Skin of body (tissue), 1 donor: ENCODE measurements at regions not wholly inside any gene's neighbourhood (a gene's known extent, or its start where the extent isn't known, plus 50 kb on each side); places are given as distances from the start of the nearest gene placed in this dataset.

Source experiments
- DNase-seq: peaks from one replicate; lab custom pipeline; 2025; lab: John Stamatoyannopoulos, UW

DNA sequence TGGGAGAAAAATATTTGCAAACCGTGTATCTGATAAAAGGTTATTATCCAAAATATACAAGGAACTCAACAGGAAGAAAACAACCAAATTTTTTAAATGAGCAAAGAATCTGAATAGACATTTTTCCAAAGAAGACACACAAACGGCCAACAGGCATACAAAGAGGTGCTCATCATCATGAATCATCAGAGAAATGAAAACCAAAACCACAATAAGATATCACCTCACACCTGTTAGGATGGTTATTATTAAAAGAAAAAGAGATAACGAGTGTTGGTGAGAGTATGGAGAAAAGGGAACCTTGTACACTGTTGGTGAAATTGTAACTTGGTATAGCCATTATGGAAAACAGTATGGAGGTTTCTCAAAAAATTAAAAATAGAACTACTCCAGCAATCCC is 463.3 kb downstream of the IRS1 start:
- no peak for DNase-seq

DNA sequence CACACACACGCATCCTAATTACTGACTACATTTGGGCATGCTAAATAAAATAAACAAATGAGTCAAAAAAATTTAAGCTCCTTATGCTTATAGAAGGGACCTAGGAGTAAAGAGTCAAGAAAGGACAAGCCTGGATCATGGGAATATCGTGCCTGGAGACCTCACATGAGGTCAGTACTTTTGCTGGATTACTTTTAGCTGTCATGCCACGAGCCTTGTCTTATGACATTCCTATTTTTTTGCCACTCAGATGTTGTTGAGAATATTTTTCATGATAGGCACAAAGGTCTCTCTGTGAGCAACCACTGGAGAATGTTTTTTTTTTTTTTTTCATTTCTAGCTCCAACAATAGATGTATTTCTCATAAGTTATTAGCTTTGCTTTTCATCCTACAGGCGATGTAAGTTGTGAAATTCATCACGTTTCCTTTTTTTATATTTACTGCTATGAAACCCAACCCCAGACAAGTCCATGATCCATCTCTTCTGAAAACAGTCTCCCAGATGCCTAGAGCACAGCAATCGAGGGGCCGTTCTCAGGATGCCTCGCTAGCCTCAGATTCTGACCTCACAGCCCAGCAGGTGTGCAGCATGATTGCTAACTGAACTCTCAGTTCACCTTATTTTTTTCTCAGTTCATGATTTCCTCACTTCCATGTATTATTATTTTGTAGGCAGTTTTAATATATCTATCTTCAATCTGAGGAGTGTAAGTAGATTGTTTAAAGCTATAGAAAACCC is 464.5 kb downstream of the IRS1 start:
- DNase-seq, result no peak

GRCh38 chr2:226333388-226333787 is 466.2 kb downstream of the IRS1 start:
- DNase-seq, result no peak

GRCh38 chr2:226330206-226330605 is 469.4 kb downstream of the IRS1 start:
- no peak for DNase-seq

- DNase-seq, result no peak
Observed at GRCh38 chr2:226329180-226329579, 470.4 kb downstream of the IRS1 start.

DNA sequence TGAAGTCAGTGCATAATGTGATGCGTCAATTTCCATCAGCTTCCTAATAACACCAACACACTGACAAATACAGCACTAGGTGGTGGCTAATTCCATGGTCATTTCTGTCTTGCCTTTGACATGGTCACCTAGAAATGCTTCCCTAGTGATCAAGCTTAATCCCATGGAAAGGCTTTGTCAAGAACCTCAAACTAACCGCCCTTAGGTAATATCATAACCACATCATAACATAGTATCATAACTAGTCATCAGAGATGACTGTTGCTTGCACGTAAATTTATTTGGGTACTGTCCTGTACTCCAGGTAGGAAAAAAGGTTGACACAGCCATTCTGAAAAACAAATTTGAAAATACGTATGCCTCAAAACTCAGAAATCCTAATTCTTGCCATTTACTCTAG is 471.8 kb downstream of the IRS1 start:
- DNase-seq, result no peak

DNA sequence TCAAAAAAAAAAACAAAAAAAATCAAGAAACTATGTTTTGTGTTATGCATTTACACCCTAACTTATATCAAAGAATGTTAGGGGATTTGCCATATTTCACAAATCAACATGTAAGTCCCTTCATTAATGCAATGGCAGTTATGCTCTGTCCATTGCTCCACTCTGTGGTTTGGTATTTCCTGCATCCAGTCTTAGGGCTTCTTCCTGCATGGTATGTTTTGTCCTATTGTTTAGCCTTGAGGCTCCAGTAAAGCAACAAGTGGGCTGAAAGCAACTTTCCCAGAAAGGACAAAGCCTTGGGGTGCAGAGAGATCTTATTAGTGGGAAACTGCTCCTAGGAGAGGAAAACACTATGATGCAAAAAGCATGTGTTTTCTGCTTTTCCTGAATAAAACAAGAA is 474.1 kb downstream of the IRS1 start:
- DNase-seq, result no peak

DNA sequence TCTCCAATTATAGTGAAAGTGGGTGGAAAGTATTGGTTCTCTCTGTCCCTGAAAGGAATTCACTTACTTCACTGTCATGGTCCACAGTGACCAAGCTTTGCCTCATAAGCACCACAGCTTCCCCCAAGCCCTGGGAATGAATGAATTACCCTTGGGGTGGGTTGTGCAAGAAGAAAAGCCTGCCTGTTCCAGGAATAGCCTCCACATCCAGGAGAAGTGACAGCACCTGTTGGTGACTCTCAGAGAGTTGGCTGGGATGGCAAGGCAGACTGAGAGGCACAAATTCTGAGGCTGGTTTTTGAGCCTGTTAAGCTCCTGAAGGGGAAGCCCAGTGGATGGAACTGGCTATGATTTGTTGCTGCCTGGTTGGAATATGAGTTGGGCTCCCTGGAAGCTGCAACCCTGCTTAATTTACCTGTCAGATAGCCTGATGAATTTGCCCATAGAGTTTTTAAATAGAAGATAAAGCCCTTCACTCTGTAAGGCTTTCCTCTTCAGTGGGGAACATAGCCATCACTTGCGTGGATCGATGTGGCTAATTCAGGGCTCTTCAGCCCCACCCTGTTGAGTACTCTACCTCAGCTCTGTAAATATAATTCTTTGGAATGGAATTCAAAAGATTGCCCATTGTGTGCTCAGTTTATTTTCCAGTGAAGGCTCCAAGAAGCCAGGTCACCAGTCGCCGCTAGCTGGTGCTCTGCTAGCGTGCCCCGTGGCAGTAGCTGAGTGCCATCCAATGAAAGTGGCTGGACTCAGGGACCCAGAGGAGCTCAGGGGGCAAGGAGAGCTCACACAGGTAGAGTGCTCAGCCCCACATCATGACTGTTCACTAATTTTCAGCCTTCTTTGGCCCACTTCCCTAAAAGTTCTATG is 479.3 kb downstream of the IRS1 start:
- DNase-seq, result no peak

- DNase-seq, result no peak
Observed at GRCh38 chr2:226317970-226318369, 481.6 kb downstream of the IRS1 start.

DNA sequence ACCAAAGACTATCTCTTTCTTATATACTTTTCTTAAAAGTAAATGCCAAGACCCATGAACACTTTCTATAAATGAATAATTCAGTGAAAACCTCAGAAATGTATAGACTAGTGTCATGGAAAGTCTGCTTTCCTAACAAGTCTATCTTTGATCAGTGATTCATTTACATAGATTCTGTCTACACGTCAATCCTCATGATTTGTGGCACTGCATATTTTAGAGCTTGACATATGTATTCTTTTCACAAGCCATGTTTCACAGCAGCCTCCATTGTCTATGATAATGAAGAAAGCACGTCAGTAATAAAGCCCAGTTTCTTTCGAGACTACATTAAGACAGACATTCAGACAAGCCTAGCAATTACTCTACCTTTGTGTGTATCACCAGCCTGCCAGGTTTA is 486.6 kb downstream of the IRS1 start:
- no peak for DNase-seq

GRCh38 chr2:226312155-226312554 is 487.5 kb downstream of the IRS1 start:
- DNase-seq, result no peak

- DNase-seq, result peak; percentile 63
Observed at GRCh38 chr2:226310146-226310545, 489.5 kb downstream of the IRS1 start.

GRCh38 chr2:226308986-226309385 is 490.6 kb downstream of the IRS1 start:
- peak; percentile 91 for DNase-seq

DNA sequence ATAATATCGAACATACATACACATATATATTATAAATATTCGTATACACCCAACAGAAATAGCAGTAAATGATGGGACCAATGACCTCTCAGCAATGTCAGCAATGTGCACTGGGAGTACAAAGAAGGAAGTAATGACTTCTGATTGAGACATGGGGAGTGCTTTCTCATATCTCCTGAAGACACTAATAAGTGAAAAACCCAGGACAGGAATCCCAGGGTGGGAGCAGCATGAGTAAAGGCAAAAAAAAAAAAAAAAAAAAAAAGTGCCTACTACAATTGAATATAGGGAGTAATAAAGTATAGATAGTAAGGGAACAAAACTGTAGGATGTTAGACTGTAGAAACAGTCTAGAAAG is 491.3 kb downstream of the IRS1 start:
- no peak for DNase-seq

- DNase-seq, result no peak
Observed at GRCh38 chr2:226307487-226308322, 491.9 kb downstream of the IRS1 start.

DNA sequence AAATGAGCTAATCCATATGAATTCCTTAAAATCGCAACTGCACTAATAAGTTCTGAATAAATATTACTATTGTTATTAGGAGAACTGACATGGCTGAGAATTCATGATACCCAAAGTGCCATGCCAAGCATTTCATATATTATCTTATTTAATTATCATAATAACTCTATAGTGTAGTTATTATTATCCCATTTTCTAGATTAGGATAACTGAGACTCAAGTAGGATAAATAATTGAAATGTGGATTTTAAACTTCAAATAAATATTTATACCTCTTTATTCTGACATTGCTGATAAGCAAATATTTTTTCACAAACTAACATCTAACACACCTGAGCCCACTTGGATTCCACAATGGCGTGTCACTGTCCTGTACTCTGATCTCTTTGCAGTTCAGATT is 492.7 kb downstream of the IRS1 start:
- no peak for DNase-seq

DNA sequence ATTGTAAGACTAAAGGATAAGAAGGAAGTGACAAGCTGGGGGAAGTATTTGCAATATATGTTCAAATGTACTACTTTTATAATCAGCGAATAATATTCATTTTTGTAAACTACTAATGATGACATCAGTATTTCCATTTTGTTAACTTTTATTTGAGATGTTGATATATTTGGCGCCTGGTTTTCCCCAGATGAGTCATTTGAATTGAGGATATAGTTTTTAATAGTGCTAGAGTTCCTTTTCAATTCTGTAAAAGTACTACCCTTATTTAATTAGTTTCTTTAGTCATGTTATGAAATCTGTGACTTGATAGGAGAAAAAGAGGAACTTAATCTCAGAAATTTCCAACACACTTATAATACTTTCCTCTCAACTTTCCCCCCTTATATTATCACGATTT is 495.3 kb downstream of the IRS1 start:
- DNase-seq, result no peak

- no peak for DNase-seq
Observed at GRCh38 chr2:226303707-226304106, 495.9 kb downstream of the IRS1 start.

GRCh38 chr2:226300196-226300886 is 499.3 kb downstream of the IRS1 start:
- DNase-seq, result no peak

GRCh38 chr2:226299771-226300170 is 499.8 kb downstream of the IRS1 start:
- DNase-seq, result no peak

DNA sequence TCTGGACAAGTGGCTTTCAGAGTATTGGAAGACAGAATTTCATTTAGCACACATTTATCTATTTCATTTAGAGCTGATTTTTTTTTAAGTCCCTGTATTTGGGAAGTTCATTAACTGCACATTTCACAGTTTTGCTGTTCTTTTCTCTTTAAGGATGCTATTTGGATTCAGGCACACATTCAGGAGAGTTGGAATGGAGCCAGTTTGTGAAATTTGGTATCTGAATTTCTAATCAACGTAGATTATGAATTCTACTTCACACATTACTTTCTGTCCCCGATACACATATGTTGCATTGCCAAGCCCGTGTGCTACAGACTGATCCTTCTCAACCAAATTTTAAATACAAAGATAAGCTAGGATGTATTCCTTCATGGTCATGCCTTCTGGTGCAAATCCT is 503.9 kb downstream of the IRS1 start:
- DNase-seq, result no peak
